Activated B cell treated with CpG ODN at 0.5 μM for 24 hours (primary cell): ENCODE measurements at regions not wholly inside any gene's neighbourhood (a gene's known extent, or its start where the extent isn't known, plus 50 kb on each side); places are given as distances from the start of the nearest gene placed in this dataset.

Experiments used
- ATAC-seq: fragments of 200-7000 bp; cut with Tn5 transposase; one replicate; pipeline ENCODE4 v1.10.0; 2021; ENCODE audit warnings: low read depth, mild to moderate bottlenecking, moderate library complexity
- CTCF ChIA-PET: fragments of 350-600 bp; sonication (Branson Sonifier 250); formaldehyde crosslinking; loops from one replicate; lab custom pipeline; 2021; ENCODE audit warnings: antibody characterized with exemption; lab: Charles Lee
- POLR2A ChIA-PET: fragments of 350-600 bp; sonication (Branson Sonifier 250); formaldehyde crosslinking; loops from one replicate; lab custom pipeline; 2021; ENCODE audit warnings: antibody characterized with exemption; lab: Charles Lee
- DNase-seq: peaks from one replicate; pipeline ENCODE4 v3.0.0; 2022
- H3K27ac Mint-ChIP-seq: one replicate; pipeline ENCODE4 v1.8.0; 2020; ENCODE audit warnings: mixed read lengths
- H3K27me3 Mint-ChIP-seq: one replicate; pipeline ENCODE4 v1.8.0; 2021; ENCODE audit warnings: mixed read lengths
- H3K36me3 Mint-ChIP-seq: one replicate; pipeline ENCODE4 v1.8.0; 2021; ENCODE audit warnings: low read depth, mixed read lengths
- H3K4me1 Mint-ChIP-seq: one replicate; pipeline ENCODE4 v1.8.0; 2021; ENCODE audit warnings: mixed read lengths
- H3K4me3 Mint-ChIP-seq: one replicate; pipeline ENCODE4 v1.8.0; 2020; ENCODE audit warnings: mild to moderate bottlenecking, mixed read lengths
- H3K9me3 Mint-ChIP-seq: one replicate; pipeline ENCODE4 v1.8.0; 2020; ENCODE audit warnings: mixed read lengths
- CTCF ChIP-seq: fragments of 200-600 bp; IDR thresholded peaks from one replicate; pipeline ENCODE4 v1.8.0; 2022; ENCODE audit warnings: antibody characterized with exemption, mild to moderate bottlenecking
- intact Hi-C: fragments of 100-400 bp; cut with micrococcal nuclease; formaldehyde crosslinking; loops from one replicate; pipeline ENCODE4 v1.15.1; 2024

DNA sequence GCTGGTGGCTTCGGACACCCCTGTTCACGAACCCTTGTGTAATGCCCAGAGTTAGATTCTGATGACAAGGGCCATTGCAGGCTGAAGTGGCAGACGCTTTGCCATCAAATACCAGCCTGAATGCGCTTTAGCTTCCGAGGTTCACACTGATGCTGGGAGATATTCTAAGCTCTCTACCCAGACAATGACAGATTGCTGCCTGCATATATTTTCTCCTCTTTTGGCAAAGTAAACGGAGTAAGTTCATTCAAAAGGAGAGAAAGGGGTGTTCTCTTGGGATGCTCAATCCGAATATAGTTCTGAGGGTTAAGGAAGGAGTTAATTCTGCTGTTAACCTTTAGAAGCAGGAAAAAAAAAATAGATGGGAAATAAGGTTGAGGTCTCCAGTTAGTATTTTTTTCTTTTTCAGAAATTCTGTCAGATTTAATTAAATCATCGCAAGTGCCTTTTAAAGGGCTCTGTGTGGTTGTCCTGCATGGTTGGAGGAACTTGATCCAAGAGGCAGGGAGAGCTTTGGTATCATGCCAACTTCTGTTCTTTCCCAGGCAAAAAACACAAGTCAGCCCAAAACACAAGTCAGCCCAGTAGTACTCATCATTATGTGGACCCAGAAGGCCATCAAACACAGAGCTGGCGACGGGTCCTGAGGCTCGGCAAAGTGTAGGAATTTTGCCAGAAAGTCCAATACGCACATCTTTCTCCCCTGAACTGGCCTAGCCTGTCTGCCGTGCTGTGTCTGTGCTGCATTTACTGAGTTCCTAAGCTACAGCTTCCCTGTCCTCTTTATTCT is 70.9 kb upstream of the ST8SIA2 start:
- CTCF ChIA-PET, result no interaction called here
- H3K9me3 Mint-ChIP-seq, result no peaks in the 10 kb centered on the region
- ATAC-seq, result no peak

DNA sequence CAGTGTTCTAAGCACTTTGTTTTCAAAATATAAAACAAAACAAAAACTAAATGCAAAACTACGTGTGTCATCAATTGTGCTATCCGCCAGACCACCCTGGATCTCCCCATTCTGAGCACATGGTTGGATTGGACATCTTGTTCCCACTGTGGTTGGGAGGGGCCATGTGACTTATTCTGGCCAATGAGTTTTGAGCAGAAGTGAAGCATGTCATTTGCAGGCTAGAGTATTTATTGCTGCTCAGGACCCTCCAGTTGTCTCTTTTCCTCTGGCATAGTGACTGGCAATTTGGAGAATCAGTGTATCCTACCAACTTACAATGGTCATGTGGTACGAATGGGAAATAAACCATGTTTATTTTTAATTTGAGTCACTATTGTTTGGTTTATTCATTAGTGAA is 70.2 kb upstream of the ST8SIA2 start:
- ChIA-PET POLR2A (no interaction called here), CTCF (no interaction called here)
- ATAC-seq (no peak), DNase-seq (no peak)
- Mint-ChIP-seq H3K27me3 (no peaks in the 10 kb centered on the region), H3K36me3 (no peaks in the 10 kb centered on the region), H3K4me3 (no peak overlapping the region), H3K27ac (no peak overlapping the region), H3K4me1 (no peaks in the 10 kb centered on the region), H3K9me3 (no peaks in the 10 kb centered on the region)
- intact Hi-C loops, result loop anchor here (10.0 kb wide), 1 partner anchor 59 kb away; no protein-coding TSS in a partner anchor
- no peak for TF ChIP-seq CTCF

More for the DNA sequence above, 70.9 kb upstream of the ST8SIA2 start:
- no peak overlapping the region for H3K4me3 Mint-ChIP-seq
- intact Hi-C loops, result loop anchor here (10.0 kb wide), 1 partner anchor 58 kb away; no protein-coding TSS in a partner anchor
- no peaks in the 10 kb centered on the region for H3K36me3 Mint-ChIP-seq
- no peaks in the 10 kb centered on the region for H3K4me1 Mint-ChIP-seq
- TF ChIP-seq CTCF, result no peak
- no peaks in the 10 kb centered on the region for H3K27me3 Mint-ChIP-seq
- no peak overlapping the region for H3K27ac Mint-ChIP-seq
- DNase-seq, result no peak
- POLR2A ChIA-PET, result no interaction called here

- no peaks in the 10 kb centered on the region for H3K36me3 Mint-ChIP-seq
- POLR2A ChIA-PET, result no interaction called here
Observed at GRCh38 chr15:92324101-92324963, 69.3 kb upstream of the ST8SIA2 start.

DNA sequence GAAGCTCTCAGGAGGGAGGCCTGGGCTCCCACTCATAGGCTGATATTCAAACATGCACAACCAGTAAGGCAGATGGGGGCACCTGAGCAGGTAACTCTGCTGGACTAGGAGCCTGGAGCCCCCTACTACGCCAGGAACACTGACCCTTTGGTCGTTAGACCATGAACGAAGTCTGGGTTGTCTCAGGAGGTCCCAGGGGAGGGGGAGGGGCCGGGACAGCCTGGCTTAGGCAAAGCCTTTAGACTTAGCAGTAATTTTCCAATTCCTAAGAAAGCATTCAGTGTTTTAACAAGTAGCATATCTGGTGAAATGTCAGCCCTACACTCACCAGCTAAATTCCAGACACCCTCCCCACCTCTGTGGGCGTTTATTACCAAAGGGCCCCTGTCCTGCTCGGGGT is 67.4 kb upstream of the ST8SIA2 start:
- ChIA-PET CTCF (no interaction called here), POLR2A (no interaction called here)
- no peak overlapping the region for H3K4me3 Mint-ChIP-seq
- no peak for TF ChIP-seq CTCF
- no peaks in the 10 kb centered on the region for H3K4me1 Mint-ChIP-seq
- DNase-seq (no peak), ATAC-seq (no peak)
- peaks cover 2% of the 10 kb centered on the region for H3K27me3 Mint-ChIP-seq
- H3K9me3 Mint-ChIP-seq, result no peaks in the 10 kb centered on the region
- H3K36me3 Mint-ChIP-seq, result no peaks in the 10 kb centered on the region
- no peak overlapping the region for H3K27ac Mint-ChIP-seq
- intact Hi-C loops, result loop anchor here (10.0 kb wide), 1 partner anchor 61 kb away; no protein-coding TSS in a partner anchor

More at GRCh38 chr15:92324101-92324963, 69.3 kb upstream of the ST8SIA2 start:
- Mint-ChIP-seq H3K4me1 (no peaks in the 10 kb centered on the region), H3K4me3 (no peak overlapping the region), H3K27ac (no peak overlapping the region), H3K9me3 (no peaks in the 10 kb centered on the region), H3K27me3 (peaks cover 2% of the 10 kb centered on the region)
- CTCF ChIA-PET, result no interaction called here
- DNase-seq, result no peak
- intact Hi-C loops, result loop anchor here (10.0 kb wide), 1 partner anchor 60 kb away; no protein-coding TSS in a partner anchor
- TF ChIP-seq CTCF, result no peak
- no peak for ATAC-seq

DNA sequence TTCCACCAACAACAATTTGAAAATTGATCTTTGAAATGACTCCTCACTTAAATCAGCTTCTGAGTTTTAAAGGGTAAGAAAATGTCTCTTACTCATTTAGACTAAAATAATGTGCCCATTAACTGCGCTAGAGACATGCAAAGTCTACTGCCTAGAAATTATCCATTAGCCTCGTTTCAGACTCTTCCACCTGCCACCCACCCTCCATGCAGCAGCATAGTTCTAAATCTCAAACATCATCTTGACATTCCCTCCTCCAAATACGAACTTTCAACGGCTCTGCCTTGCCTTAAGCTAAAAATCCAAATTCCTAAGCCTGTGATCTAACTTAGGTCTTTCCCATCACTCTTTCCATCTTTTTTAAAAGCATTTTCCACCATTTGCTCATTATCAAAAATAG is 66.6 kb upstream of the ST8SIA2 start:
- CTCF ChIA-PET, result no interaction called here
- DNase-seq (no peak), ATAC-seq (no peak)
- no peak for TF ChIP-seq CTCF
- intact Hi-C loops, result loop anchor here (10.0 kb wide), 1 partner anchor 62 kb away; no protein-coding TSS in a partner anchor
- Mint-ChIP-seq H3K4me3 (no peak overlapping the region), H3K27me3 (peaks cover 2% of the 10 kb centered on the region), H3K4me1 (no peaks in the 10 kb centered on the region), H3K9me3 (peaks cover 2% of the 10 kb centered on the region), H3K27ac (no peak overlapping the region), H3K36me3 (no peaks in the 10 kb centered on the region)
- POLR2A ChIA-PET, result no interaction called here
